ENCODE measurements at regions not wholly inside any gene's neighbourhood (a gene's known extent, or its start where the extent isn't known, plus 50 kb on each side); places are given as distances from the start of the nearest gene placed in this dataset.

GRCh38 chr1:201609661-201610318 lies 70.9 kb downstream of the NAV1 start:
- H3K4me3 ChIP-seq (ENCODE audit: low read length) = no peak overlapping the region
- no peak for DNase-seq (ENCODE audit: low read depth)

GRCh38 chr1:201610858-201611257 lies 71.9 kb downstream of the NAV1 start:
- TF ChIP-seq CTCF (IDR thresholded peaks at IDR 0.05; ENCODE audit: insufficient read depth, low read depth, low read length, missing control alignments) = no peak
- no peak overlapping the region for H3K4me3 ChIP-seq (ENCODE audit: low read length)

More at GRCh38 chr1:201609661-201610318, 70.9 kb downstream of the NAV1 start:
- no peak for TF ChIP-seq CTCF (IDR thresholded peaks at IDR 0.05; ENCODE audit: insufficient read depth, low read depth, low read length, missing control alignments)

GRCh38 chr1:201612645-201613044 lies 73.7 kb downstream of the NAV1 start:
- no peak for DNase-seq (ENCODE audit: low read depth)
- no peak overlapping the region for H3K4me3 ChIP-seq (ENCODE audit: low read length)
- no peak for TF ChIP-seq CTCF (IDR thresholded peaks at IDR 0.05; ENCODE audit: insufficient read depth, low read depth, low read length, missing control alignments)

More at GRCh38 chr1:201610858-201611257, 71.9 kb downstream of the NAV1 start:
- no peak for DNase-seq (ENCODE audit: low read depth)

GRCh38 chr1:201614262-201615015 lies 75.5 kb downstream of the NAV1 start:
- no peak overlapping the region for H3K4me3 ChIP-seq (ENCODE audit: low read length)
- TF ChIP-seq CTCF (IDR thresholded peaks at IDR 0.05; ENCODE audit: insufficient read depth, low read depth, low read length, missing control alignments) = no peak
- DNase-seq (ENCODE audit: low read depth) = peak; percentile 28

GRCh38 chr1:201617157-201617556 lies 78.2 kb downstream of the NAV1 start:
- H3K4me3 ChIP-seq (ENCODE audit: low read length) = no peak overlapping the region
- no peak for TF ChIP-seq CTCF (IDR thresholded peaks at IDR 0.05; ENCODE audit: insufficient read depth, low read depth, low read length, missing control alignments)
- DNase-seq (ENCODE audit: low read depth) = no peak

- DNase-seq (ENCODE audit: low read depth) = no peak
- no peak for TF ChIP-seq CTCF (IDR thresholded peaks at IDR 0.05; ENCODE audit: insufficient read depth, low read depth, low read length, missing control alignments)
- H3K4me3 ChIP-seq (ENCODE audit: low read length) = no peak overlapping the region
Observed at GRCh38 chr1:201618389-201618788, 79.5 kb downstream of the NAV1 start.
